ENCODE measurements at regions not wholly inside any gene's neighbourhood (a gene's known extent, or its start where the extent isn't known, plus 50 kb on each side); places are given as distances from the start of the nearest gene placed in this dataset.

GRCh38 chr13:22653866-22654265, 526.9 kb upstream of the SGCG start:
- no peak for DNase-seq (ENCODE audit: low spot score)
- Histone ChIP-seq H3K27ac (no peak overlapping the region), H3K9me3 (no peaks in the 10 kb centered on the region), H3K27me3 (no peaks in the 10 kb centered on the region), H3K36me3 (no peaks in the 10 kb centered on the region), H3K4me1 (no peaks in the 10 kb centered on the region), H3K4me3 (no peak overlapping the region)
- no peak for TF ChIP-seq CTCF (IDR thresholded peaks at IDR 0.05)

- no peak for DNase-seq (ENCODE audit: low spot score)
- Histone ChIP-seq H3K27ac (no peak overlapping the region), H3K4me3 (no peak overlapping the region), H3K27me3 (no peaks in the 10 kb centered on the region), H3K4me1 (no peaks in the 10 kb centered on the region), H3K36me3 (no peaks in the 10 kb centered on the region), H3K9me3 (no peaks in the 10 kb centered on the region)
- TF ChIP-seq CTCF (IDR thresholded peaks at IDR 0.05) = no peak
Observed at GRCh38 chr13:22655106-22655852, 525.5 kb upstream of the SGCG start.

GRCh38 chr13:22662771-22663170, 518.0 kb upstream of the SGCG start:
- Histone ChIP-seq H3K27me3 (no peaks in the 10 kb centered on the region), H3K36me3 (no peaks in the 10 kb centered on the region), H3K4me1 (no peaks in the 10 kb centered on the region), H3K9me3 (no peaks in the 10 kb centered on the region), H3K4me3 (no peak overlapping the region), H3K27ac (no peak overlapping the region)
- TF ChIP-seq CTCF (IDR thresholded peaks at IDR 0.05) = no peak
- DNase-seq (ENCODE audit: low spot score) = no peak

- H3K27me3 ChIP-seq = no peaks in the 10 kb centered on the region
- no peak for TF ChIP-seq CTCF (IDR thresholded peaks at IDR 0.05)
Observed at GRCh38 chr13:22665506-22665905, 515.3 kb upstream of the SGCG start.

GRCh38 chr13:22690756-22691155, 490.0 kb upstream of the SGCG start:
- H3K27ac ChIP-seq = no peak overlapping the region
- H3K4me1 ChIP-seq = no peaks in the 10 kb centered on the region
- DNase-seq (ENCODE audit: low spot score) = no peak
- no peaks in the 10 kb centered on the region for H3K27me3 ChIP-seq
- TF ChIP-seq CTCF (IDR thresholded peaks at IDR 0.05) = no peak
- H3K4me3 ChIP-seq = no peak overlapping the region
- no peaks in the 10 kb centered on the region for H3K36me3 ChIP-seq
- H3K9me3 ChIP-seq = peaks cover 0 to 22% of the 10 kb centered on the region in 2 donors

More at GRCh38 chr13:22665506-22665905, 515.3 kb upstream of the SGCG start:
- H3K27ac ChIP-seq = no peak overlapping the region
- DNase-seq (ENCODE audit: low spot score) = no peak
- no peaks in the 10 kb centered on the region for H3K4me1 ChIP-seq
- H3K9me3 ChIP-seq = no peaks in the 10 kb centered on the region
- no peak overlapping the region for H3K4me3 ChIP-seq
- no peaks in the 10 kb centered on the region for H3K36me3 ChIP-seq

- no peaks in the 10 kb centered on the region for H3K36me3 ChIP-seq
- H3K4me3 ChIP-seq = no peak overlapping the region
- no peak overlapping the region for H3K27ac ChIP-seq
- H3K4me1 ChIP-seq = no peaks in the 10 kb centered on the region
- no peak for TF ChIP-seq CTCF (IDR thresholded peaks at IDR 0.05)
- no peak for DNase-seq (ENCODE audit: low spot score)
- H3K9me3 ChIP-seq = peaks cover 0 to 22% of the 10 kb centered on the region in 2 donors
- no peaks in the 10 kb centered on the region for H3K27me3 ChIP-seq
Observed at GRCh38 chr13:22693691-22694090, 487.1 kb upstream of the SGCG start.

Data from right atrium auricular region (tissue), 2 donors.